Prostate gland (tissue), 1 donor: ENCODE measurements at regions not wholly inside any gene's neighbourhood (a gene's known extent, or its start where the extent isn't known, plus 50 kb on each side); places are given as distances from the start of the nearest gene placed in this dataset.

Experiments
- POLR2A ChIP-seq: fragments of 450-650 bp; IDR thresholded peaks from one replicate; pipeline ENCODE4 v1.6.1; 2016; ENCODE audit warnings: antibody characterized with exemption, mild to moderate bottlenecking
- POLR2AphosphoS5 ChIP-seq: sonication (generic); formaldehyde crosslinking; IDR thresholded peaks from one replicate; pipeline ENCODE4 v1.6.1; 2017; ENCODE audit warnings: antibody characterized with exemption

- TF ChIP-seq POLR2AphosphoS5 (no peak), POLR2A (no peak)
These were observed 92.4 kb downstream of the ISX start for GRCh38 chr22:35158336-35158735.
